HG02852 (cell line): ENCODE measurements at regions not wholly inside any gene's neighbourhood (a gene's known extent, or its start where the extent isn't known, plus 50 kb on each side); places are given as distances from the start of the nearest gene placed in this dataset.

Experiments used
- ATAC-seq: cut with Tn5 transposase; IDR thresholded peaks from one replicate; pipeline ENCODE4 v1.9.1; 2021; ENCODE audit warnings: mild to moderate bottlenecking, moderate library complexity; ENCODE audit not compliant: unreplicated experiment

DNA sequence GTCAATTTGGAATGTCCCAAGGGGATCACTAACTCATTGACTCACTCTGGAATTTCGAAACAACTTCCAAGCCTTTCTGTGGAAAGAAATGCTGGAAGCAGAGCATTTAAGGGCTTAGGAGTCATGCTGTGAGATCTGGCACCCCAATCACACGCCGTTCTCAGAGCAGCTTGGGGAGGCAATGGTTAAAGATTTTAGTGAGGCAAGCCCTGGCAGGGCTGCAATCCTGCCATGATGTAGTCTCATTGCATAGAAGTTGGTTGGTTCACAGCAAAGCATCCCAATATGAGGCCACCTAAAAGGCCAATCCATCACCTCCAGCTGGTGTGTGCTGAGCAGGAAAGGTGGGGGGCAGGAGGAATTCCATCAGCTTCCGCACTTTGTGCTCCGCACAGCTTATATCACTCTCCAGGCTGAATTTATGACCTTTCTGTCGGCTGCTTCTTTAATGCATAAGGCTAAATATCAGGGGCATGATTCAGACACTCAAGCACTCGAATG is 1043.9 kb upstream of the POU3F3 start:
- no peak for ATAC-seq

DNA sequence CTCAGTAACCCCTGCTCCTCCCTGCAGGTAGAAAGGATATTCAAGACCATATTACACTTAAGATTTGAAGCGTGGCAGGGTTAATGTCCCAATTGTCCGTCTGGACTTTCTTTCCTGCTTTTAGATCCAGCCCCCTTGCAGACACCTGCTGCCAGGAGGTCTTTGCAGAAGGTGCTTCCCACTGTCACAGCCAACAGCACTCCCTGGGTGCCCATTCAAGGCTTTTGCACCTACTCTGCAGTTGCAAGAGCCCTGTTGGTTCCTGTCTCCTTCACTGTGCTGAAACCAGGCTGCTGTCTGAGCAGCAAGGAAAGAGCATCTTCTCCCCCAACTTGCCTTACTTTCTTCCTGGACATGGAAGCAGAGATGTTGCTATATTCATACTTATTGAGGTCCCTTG is 1043.0 kb upstream of the POU3F3 start:
- ATAC-seq: no peak

DNA sequence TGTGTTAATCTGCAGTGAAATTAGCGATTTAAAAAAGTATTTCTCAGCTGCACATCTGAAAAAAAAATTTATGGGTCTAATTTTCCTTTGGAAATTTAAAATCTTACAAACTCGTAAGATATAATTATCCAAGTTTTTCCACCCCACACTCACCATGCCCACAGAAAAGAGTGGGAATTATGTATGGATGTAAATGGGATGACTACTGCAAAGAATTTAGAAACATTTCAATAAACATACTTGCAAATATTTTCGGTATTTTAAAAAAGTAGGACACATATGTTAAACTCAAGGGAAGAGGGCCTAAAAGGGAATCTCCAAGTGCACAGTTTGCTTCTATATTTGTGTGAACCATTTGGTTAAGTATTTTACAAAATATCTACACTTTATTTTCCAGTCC is 1039.9 kb upstream of the POU3F3 start:
- ATAC-seq: no peak

DNA sequence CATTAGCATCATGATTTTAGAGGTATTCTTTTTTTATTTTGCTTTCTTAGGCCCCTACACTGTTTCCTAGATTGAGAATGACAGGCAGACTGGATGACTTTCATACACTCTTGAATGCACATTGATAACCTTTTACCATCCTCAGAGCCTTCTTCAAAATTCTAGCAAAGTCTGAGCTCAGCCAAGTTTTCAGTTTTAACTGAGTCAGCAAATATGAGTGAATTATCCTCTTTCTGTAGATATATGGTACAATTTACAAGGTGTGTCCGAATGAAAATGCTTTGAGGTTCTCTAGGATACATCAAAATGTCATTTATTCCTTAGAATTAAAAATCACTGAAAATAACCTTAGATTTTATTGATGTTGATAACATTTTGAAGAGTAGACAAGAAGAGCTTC is 1038.2 kb upstream of the POU3F3 start:
- ATAC-seq: no peak

DNA sequence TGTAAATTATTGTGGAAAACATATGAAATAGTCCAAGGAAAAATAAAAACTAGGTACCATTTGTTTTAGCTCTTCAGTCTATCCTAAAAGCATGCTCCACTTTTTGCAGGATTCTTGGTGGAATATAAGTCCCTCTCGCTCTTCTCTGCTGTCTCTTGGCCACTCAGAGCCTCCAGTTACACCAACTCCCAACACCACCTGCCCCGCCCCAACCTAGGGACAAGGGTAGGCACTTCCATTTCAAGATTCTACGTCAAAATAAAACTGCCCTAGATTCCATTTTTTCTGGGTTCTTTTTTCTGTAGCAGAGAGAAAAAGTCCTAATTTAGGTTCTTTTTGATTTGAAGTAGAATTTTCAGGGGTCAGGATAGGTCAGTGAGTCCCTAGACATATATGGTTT is 1036.2 kb upstream of the POU3F3 start:
- ATAC-seq: no peak

DNA sequence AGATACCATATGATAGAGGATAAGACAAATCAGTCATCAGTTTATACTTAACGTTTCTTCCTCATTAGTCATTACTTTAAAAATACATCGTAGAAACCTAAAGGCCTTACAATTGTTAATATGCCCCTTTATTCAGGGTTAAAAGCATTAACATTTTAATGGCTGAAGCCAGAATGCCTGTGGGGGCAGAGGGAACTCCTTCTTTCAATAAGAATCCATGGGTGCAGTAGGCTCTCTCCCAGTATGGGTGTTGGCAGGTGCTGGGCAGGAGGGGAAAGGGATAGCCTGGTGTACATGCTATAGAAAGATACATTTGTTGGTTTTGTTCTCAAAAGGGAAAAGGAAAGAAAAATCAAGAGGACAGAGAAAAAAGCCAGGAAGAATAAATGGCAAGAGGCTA is 1035.7 kb upstream of the POU3F3 start:
- no peak for ATAC-seq

DNA sequence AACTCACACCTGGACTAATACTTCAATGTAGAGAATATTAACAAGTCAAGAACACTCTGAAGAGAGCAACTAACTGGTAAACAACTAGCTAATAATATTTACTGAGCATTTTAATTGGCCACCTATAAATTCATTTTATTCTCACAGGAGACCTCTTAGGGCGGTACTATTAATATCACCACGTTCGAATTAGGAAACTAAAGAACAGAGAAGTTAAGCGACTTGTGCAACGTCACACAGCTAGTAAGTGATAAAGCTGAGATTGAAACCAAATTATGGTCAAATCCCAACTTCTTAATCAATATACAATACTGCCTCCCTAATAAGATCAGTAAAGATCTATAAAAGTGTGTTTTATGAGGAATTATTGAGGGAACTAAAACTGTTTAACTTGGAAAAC is 1034.3 kb upstream of the POU3F3 start:
- ATAC-seq: no peak

DNA sequence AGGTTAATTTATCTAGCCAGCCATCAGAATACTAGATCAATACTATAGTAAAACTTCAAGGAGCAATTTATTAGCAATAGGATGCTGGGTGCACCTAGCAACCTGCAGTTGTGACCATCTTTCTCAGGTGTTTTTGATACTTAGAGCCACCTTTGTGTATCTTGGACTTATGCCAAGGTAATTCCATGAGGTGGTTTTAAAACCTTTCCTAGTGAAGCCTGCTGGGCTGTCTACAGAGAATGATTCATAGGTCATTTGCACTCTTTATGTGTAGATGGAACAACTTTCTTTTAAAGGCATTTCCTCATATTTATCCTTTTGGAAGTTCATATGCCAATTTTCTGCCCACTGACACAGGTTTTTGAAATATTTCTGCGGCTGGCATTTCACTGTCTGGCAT is 1030.1 kb upstream of the POU3F3 start:
- no peak for ATAC-seq

DNA sequence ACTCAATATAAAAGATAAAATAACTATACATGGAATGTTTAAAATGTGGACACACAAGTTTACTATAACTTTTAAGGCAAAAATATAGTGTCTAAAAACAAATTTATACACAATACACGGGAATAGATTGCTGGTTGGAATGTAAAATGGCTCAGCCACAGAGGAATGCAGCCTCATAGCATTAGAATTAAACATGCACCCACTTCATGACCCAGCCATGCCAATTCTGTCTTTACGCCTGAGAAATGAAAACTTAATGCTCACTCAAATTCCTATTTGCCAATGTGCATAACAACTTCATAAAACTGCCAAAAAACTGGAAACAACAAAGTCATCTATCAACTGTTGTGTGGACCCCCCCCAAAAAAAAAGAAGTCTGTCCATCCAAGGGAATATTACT is 1006.6 kb upstream of the POU3F3 start:
- no peak for ATAC-seq

DNA sequence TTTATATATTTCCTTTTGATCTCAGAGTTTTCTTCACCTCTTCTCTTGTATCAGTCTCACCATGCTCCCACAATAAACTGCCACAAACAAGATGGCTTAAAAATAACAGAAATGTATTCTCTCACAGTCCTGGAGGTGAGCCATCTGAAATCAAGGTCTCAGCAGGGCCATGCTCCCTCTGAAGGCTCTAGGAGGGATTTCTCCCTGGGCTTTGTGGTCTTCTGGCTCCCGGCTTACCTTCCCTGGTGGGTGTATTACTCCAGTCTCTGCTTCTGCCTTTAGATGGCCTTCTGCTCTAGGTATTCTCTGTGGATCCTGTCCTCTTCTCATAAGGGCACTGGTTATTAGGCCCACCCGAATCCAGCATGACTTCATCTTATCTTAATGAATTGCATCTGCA is 994.7 kb upstream of the POU3F3 start:
- no peak for ATAC-seq

DNA sequence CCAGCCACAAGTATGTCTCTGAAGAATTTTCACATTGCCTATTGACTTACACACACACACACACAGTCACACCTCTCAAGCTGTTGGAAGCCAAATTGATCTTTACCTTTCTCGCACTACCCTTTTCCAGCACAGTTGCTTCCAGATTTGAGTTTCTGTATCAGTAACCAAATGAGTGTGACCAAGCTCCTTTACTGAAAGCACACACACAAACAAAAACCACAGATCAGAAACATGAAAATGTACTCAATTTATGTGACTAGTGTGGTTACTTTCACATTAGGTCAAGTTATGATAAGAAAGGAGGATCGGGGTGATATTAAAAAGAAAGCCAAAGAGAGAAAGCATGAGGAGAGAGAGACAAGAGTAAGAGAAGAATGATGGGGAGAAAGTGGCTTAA is 993.9 kb upstream of the POU3F3 start:
- peak; percentile 67 for ATAC-seq

DNA sequence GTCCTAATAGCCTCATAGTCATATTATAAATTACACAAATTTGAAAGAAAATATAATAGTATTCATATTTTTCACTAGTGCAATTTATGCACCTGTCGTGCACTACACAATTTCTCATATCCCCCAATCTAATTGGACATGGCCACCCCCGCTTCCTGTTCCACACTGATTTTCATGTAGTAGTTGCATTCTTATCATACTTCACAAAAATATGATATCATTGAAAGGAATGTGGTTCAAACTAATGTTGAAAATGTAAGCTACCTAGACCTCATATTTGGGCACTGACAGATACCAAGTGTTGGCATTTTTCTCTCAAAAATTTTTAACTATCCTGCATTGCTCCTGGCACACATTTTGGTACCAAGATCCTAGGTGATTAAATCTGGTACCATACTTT is 985.5 kb upstream of the POU3F3 start:
- ATAC-seq: no peak

DNA sequence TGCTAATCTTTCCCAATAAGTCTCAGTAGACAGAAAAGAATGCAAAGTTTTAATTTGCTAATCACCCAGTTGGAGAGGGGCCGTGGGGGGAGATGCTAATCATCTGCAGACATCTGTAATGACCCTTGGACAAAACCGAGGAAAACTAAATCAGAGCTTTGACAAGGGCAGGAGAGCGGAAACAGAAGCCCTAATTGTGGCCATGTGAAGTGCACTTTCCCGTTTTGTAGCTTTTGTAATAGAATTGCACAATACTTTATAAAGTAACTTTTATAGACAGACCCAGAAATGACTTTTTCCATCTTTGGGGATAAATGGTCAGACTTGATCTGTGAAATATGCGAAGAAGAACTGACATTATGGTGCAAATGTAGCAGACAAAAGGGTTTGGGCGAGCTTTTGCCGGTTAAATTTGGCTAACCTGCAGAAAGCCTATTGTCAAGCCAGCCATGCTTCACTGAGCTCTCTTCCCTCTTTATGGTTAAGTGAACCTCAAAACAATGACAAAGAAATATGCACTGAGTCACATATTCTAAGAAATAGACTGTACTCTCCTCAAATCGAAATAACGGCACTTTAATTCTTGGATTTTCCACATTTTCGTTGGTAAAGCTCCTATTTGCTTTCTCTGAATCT is 980.1 kb upstream of the POU3F3 start:
- no peak for ATAC-seq

DNA sequence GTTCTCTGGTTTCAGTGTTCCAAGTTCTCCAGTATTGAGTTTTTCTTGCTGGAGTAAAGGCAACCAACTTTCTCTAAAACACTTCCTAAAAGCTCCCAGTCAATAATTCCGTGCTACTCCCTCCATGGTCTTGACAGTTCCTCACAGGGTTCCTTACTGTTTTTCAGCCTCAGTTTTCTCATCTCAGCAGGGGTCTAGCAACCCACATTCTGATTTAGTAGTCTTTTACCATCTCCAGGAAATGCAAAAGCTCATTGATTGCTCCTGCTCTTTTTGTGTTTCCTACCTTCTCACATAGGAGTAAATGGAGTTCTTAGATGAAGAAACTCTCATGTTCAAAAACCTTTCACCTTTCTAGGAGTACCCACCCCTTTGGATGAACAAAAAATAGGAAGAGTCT is 978.8 kb upstream of the POU3F3 start:
- ATAC-seq: no peak

DNA sequence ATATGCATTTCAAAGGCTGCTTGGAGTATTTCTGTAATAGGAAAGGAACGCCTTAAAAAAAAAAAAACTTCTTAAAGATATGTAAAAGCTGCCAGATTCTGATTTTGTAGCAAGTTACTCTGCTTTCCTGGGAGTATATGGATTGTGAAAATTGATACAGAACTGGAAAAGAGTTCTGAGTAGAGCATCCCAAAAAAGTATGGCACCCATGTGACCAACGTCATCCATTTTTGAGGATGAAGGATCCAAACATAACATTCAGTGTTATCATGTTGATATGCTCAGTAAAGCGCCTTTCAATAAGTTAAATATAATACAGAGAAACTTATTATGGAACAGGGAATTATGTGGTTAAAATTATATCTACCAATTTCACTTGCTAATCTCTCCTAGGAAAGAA is 978.4 kb upstream of the POU3F3 start:
- ATAC-seq: no peak

DNA sequence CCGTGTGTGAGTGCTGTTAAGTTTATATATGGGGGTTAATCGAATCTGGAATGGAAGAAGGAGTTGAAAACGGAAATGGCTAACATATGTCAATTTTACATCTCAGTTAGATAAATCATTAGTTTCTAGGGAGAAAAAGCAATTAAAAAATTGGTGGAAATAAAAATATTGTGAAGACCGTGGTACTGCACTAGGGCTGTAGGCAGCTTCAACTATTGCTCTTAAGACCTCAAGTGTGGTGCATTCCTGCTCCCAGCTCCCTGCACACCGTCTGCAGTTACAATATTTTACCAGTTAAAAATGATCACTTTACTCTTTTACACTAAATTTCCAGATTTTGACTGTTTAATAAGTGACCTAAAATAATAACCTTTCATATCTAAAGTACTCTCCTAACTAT is 977.3 kb upstream of the POU3F3 start:
- no peak for ATAC-seq

DNA sequence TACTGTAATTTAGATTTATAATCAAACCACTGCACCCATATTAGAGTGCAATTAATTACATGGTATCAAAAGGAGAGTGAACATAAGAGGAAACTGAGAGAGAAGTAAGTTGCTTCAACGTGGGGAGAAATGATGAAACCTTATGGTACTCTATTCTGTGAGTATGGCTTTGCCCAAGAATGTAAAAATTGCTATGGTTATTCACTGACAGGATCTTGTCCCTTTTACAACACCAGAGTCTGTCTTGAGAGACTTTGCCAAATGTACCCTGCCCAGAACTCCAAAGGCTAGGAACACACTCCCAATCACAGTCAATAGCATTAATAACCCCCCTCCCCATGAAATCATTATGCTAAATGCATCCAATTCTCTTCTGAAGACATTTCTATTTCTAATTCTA is 974.8 kb upstream of the POU3F3 start:
- ATAC-seq: no peak

DNA sequence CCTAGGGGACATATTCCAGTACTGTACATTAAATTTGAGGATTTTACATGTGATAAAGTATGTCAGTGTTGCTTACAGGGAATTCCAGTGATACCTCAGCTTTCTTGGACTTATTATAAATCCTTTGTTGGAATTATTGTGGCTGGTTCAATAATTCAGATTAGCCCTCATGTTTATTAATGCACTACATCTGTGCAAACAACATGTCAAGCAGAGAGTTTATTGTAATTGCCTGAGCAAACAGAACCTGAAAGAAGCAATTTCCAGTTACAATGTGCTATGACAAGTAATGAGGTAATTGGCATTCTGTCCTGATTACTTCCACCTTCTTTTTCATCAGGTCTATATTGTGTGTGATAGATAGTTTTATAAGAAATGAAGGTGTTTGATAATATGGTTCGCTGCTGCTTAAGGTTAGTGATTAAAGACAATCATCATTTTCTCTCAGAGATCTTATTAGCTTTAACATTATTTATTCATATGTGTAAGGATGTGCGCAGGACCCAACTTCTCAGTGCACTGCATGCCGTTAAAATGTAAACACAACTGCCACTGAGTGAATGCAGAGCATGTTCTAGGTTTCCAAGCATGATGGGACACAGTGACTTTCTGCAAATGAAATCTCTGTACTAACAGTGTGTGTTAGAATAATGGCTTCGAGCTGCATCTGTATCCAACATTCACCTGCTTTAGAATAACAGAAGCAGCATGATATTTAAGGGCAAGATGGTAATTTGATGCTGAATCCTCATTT is 973.7 kb upstream of the POU3F3 start:
- no peak for ATAC-seq

DNA sequence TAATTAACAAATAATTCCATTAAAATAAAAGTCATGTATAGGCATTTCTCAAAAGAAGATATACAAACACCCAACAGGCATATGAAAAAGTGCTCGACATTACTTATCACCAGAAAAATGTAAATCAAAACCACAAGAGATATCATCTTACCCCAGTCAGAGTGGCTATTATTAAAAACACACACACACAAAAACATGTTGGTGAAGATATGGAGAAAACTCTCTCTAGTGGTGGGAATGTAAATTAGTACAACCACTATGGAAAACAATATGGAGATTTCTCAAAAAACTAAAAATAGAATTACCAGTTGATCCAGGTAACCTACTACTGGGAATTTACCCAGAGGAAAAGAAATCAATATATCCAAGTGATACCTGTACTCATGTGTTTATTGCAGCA is 966.3 kb upstream of the POU3F3 start:
- ATAC-seq: no peak

DNA sequence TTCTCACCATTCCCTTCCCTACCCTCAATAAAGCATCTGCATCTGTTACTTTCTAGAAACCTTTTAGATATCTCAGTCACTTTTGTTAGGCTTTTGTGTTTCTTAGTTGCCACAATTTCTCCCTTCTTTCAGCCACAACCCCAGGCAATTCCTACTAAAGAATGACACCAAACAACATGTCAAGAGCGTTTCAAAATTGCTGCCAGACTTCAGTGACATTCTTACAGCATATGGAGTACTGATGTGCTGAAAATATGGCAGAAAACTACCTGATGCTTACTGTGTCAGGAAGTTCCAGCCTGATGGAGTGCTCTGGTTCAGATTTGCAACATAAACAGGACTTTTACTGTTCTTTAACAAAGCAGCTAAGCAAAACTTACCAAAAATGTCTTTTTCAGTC is 957.7 kb upstream of the POU3F3 start:
- no peak for ATAC-seq

DNA sequence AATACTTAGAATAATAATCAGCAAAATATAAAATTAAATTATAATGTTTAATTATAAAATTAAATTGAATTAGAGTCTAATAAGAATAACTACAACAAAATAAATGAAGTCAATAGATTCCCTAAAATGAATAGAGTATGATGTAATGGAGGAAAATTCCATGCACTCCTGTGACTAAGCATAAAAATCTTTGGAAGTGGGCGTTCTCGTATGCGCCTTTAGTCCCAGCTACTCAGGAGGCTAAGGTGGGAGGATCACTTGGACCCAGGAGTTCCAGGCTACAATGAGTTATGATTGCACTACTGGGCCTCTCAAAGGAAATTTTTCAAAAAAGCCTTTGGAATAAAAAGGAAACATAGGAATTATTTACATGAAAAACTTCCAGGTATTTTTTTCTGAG is 955.4 kb upstream of the POU3F3 start:
- ATAC-seq: no peak

DNA sequence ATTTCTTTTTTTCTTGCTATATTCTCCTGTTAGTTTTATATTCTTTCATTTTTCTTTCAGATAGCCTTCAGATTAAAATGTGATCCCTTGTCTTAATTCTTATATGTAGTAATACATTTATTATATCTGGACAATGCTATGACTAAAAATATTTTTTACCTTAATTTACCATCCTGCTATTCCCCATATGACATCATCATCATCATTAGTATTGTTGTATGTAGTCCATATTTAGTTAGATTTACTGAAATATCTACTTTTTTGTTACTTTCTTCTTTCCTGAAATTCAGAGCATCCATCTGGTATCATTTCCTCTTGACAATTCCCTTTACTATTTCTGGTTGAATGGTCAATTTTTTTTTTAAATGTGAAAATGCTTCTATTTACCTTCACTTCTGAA is 951.6 kb upstream of the POU3F3 start:
- no peak for ATAC-seq

DNA sequence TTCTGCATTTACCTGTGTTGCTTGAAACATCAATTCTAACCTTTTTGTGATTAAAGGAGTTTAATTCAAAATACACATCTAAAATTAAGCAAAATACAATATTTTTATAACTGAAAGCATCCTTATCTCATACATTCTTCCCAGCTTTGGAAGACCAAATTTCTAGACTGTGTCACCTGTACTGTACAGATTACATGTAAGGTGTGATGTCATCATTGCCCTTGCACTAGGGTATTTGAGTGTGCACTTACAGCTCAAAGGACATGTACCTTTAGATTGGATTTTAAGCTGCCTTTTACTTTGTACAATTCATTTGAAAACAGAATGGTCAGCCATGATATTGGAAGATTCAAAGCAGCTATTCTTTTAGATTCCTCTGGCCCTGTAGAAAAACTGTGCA is 932.8 kb upstream of the POU3F3 start:
- ATAC-seq: no peak
